Mesodermal cell (in vitro differentiated cells): ENCODE measurements at regions not wholly inside any gene's neighbourhood (a gene's known extent, or its start where the extent isn't known, plus 50 kb on each side); places are given as distances from the start of the nearest gene placed in this dataset.

Experiments used
- H3K27ac ChIP-seq: 2 replicates; pipeline ENCODE4 v1.7.0; 2013; ENCODE audit warnings: mild to moderate bottlenecking, low read depth, low read length, moderate library complexity; ENCODE audit not compliant: severe bottlenecking
- H3K36me3 ChIP-seq: 2 replicates; pipeline ENCODE4 v1.7.1; 2013; ENCODE audit warnings: mild to moderate bottlenecking, low read length, moderate library complexity; ENCODE audit not compliant: control insufficient read depth, insufficient read depth
- H3K4me1 ChIP-seq: one replicate; pipeline ENCODE4 v1.7.1; 2013; ENCODE audit warnings: mild to moderate bottlenecking, low read length; ENCODE audit not compliant: insufficient read depth, control insufficient read depth, poor library complexity, severe bottlenecking
- H3K4me3 ChIP-seq: 2 replicates; pipeline ENCODE4 v1.7.0; 2013; ENCODE audit warnings: low read length, control low read depth, mild to moderate bottlenecking; ENCODE audit not compliant: insufficient read depth, poor library complexity, severe bottlenecking; ENCODE audit errors: extremely low read depth
- H3K9me3 ChIP-seq: 2 replicates; pipeline ENCODE4 v1.7.1; 2013; ENCODE audit warnings: mild to moderate bottlenecking, low read length, moderate library complexity; ENCODE audit not compliant: control insufficient read depth
- WGBS, 2 experiments: methylation state at CpG; one replicate each; pipeline ENCODE4 v1.1.5; 2013; ENCODE audit warnings: missing lambda C conversion rate in 2 of 2; ENCODE audit not compliant: insufficient coverage in 2 of 2; 5-methylcytosine and 5-hydroxymethylcytosine counted together

DNA sequence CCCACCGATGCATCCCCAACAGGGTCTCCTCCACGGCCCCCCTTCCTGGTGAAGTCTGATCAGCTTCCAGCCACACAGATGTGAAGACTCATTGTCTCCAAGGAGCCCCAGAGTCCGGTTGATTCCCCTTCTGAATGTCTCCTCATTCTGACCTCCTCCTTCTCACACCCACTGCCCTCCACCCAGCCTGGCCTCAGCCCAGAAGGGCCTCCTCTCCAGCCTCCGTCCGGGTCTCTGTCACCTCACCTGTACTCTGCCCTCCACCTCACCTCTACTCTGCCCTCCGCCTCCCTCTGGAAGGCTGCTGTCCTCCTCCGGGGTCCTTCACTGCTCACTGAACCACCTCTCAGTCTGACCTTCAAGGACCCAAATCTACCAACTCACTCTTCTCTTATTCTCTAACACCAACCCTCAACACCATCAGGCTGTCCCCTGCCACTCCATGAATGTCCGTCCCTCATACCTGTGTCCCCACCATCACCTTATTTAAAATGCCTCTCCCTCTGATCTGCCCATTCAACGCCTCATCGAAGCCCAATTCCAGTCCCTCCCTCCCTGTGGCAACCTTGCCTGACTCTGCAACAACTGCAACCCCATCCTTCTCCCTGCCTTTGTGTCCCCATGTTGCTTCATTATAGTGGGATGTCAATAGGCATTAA is 201.2 kb downstream of the TOMM20 start:
- Histone ChIP-seq H3K9me3 (no peaks in the 10 kb centered on the region), H3K27ac (no peak overlapping the region), H3K4me1 (peaks cover 31% of the 10 kb centered on the region), H3K36me3 (no peaks in the 10 kb centered on the region), H3K4me3 (no peak overlapping the region)
- whole genome bisulfite sequencing, 2 experiments = 95 to 96% methylated on average over 9 to 10 of the region's 10 CpGs

DNA sequence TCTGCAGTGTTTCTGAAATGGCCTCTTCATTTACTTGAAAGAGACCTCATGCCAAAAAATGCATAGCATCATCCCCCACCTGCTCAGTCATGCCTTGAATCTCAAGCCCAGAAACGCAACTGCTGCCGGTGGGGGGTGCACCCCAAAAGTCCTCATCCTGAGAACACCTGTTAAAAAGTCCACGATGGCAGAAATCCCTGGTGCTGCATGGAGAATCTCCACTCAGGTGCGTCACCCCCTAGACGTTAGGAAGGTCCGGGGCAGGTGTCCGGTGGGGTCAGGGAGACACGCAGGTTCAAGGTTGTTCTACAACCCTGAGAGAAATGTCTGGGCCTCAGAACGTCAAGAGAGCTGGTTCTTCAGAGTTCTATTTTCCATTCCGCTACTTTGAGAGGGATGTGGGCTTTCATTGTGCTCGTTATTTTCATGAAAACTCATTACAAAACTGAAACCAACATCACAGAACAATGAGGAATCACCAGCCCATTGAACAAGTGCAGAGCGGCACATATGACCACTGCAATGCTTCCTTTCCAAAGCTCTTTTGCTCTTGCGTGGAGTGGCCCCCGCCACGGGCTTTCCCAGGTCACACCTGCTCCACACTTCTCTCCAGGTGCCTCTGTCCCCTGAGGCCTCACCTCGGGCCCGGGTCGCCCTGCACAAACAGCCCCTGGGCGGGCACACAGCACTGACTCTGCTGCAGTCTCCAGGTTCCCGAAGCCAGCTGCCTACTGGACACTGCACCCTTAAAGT is 201.9 kb downstream of the TOMM20 start:
- H3K36me3 ChIP-seq = no peaks in the 10 kb centered on the region
- 87 to 90% methylated on average over 18 to 19 of the region's 20 CpGs for WGBS, 2 experiments

DNA sequence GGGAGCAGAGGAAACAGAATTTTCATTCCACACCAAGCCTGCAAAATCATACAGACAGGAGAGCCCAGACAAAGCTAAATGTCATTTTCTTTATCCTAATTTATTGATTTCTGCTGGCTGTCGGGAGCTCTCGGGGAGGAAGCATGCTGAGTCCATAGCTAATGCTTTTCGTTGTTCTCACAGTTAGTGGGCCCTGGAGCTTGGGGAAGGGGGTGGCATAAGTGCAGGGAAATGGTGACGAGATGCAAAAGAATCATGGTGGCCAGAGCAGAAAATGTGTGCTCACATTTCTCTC is 202.4 kb downstream of the TOMM20 start:
- no peaks in the 10 kb centered on the region for H3K9me3 ChIP-seq
- H3K4me1 ChIP-seq = peaks cover 31% of the 10 kb centered on the region
- no peaks in the 10 kb centered on the region for H3K36me3 ChIP-seq
- no peak overlapping the region for H3K4me3 ChIP-seq
- WGBS, 2 experiments = 41 to 50% methylated on average over 2 to 4 of the region's 4 CpGs
- H3K27ac ChIP-seq = peak overlapping the region; percentile 86

More for the DNA sequence above, 201.9 kb downstream of the TOMM20 start:
- H3K27ac ChIP-seq = peak overlapping the region; percentile 86
- H3K4me3 ChIP-seq = no peak overlapping the region
- no peaks in the 10 kb centered on the region for H3K9me3 ChIP-seq
- H3K4me1 ChIP-seq = peaks cover 31% of the 10 kb centered on the region

DNA sequence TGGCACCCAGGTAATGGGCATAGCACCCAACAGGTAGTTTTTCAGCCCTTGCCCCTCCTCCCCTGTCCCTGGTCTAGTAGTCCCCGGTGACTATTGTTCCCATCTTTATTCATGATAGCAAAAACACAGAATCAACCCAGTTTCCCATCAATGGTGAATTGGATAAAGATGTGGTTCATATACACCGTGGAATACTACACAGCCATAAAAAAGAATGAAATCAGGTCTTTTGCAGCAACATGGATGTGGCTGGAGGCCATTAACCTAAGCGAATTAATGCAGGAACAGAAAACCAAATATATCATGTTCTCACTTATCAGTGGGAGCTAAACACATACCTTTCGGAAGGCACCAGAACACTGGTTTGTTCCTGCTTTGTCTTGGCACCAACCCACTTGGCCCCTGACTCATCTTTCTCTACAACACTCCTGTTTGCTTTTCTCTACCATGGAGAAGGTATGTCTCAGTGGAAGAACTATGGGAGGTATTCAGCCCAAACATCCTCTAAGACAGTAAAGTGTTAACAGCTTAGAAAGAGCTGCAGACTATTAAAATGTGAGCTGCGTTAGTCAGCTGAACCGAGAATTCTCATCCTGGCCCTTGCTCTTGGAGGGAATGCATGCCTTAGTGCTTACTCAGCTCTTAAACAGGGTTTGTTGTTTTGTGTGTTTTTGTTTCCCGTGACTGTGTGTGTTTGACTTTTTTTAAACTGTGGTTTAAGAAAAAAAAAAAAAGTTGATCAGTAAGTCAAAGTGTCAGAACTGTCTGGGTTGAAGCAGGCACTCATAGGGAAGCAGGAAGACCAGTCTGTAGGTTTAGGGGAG is 203.0 kb downstream of the TOMM20 start:
- peaks cover 31% of the 10 kb centered on the region for H3K4me1 ChIP-seq
- no peaks in the 10 kb centered on the region for H3K9me3 ChIP-seq
- no peak overlapping the region for H3K4me3 ChIP-seq
- no peaks in the 10 kb centered on the region for H3K36me3 ChIP-seq
- 39 to 76% methylated on average over 2 to 5 of the region's 7 CpGs for WGBS, 2 experiments
- H3K27ac ChIP-seq = peak overlapping the region; percentile 86

DNA sequence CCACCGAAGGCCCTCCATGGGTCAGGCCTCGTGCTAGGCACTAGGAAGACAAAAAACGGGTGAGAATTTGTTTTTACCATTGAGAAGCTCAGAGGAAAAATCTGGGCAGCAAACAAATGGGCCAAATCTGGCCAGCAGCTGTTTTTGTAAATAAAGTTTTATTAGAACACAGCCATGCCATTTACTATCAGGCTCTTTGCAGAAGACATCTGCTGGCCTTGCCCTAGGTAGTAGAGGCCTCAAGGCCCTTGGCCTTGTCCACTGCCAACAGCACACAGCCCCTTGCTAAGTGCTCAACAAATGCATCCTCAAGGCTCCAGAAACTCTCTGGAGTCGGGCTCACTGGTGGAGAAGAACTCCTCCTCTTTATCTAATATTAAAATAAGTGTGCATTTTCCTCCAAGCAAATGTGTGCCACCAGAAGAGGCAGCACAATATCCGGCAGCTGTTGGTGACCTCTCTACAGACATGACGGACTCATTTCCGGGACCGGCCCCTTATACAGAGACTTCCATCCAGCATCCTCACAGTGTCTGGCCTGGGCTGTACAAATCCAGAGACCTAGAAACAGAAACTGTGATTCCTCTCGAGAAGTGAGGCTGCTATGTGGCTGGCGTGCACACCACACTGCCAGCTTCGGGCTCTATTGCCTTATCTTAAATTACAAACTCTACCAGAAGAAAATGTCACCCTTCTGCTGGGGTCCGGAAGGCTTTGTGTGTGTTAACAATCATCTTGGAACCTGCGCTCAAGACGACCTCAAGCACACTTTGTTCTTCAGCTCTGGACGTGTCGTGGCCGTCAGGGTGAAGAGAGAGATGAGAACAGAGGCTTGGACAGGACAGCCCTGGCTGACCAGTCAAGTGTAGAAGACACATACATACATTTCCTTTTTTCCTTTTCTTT is 203.9 kb downstream of the TOMM20 start:
- H3K4me3 ChIP-seq = no peak overlapping the region
- H3K36me3 ChIP-seq = no peaks in the 10 kb centered on the region
- H3K9me3 ChIP-seq = no peaks in the 10 kb centered on the region
- H3K27ac ChIP-seq = peak overlapping the region; percentile 86
- peaks cover 31% of the 10 kb centered on the region for H3K4me1 ChIP-seq
- 89 to 93% methylated on average over 11 to 14 of the region's 17 CpGs for WGBS, 2 experiments

DNA sequence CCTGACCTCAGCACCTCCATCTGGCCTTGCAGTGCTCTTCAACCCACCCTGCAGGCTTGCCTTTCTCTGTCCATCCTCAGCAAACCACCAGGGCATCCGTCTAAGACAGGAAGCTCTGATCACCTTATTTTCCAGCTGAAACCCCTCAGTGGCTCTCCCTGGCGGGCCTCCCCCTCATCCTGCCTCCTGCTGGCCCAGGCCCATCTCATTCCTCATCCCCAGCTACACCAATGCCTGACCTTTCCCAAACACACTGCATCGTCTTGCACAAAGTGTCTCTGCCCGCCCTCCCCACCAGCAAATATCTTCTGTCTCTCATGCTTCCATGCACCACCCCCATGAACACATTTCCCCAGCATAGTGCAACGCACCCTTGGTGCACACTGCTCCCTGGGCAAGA is 205.0 kb downstream of the TOMM20 start:
- Histone ChIP-seq H3K9me3 (no peaks in the 10 kb centered on the region), H3K4me3 (no peak overlapping the region), H3K36me3 (no peaks in the 10 kb centered on the region), H3K4me1 (peaks cover 34% of the 10 kb centered on the region), H3K27ac (no peak overlapping the region)
- 87 to 89% methylated on average over 2 to 5 of the region's 5 CpGs for whole genome bisulfite sequencing, 2 experiments

DNA sequence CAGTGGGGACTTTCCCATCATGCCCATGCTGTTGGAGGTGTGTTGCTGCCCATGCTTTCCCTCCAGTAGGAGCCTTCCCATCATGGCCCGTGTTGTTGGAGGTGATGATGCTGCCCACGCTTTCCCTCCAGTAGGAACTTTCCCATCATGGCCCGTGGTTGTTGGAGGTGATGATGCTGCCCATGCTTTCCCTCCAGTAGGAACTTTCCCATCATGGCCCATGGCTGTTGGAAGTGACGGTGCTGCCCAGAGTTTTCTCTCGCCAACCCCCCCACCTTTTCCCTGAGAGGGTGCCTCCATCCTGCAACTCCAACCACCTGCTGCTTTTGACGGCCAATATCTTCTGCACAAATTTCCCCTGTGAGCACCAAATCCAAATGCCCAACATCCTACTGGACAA is 205.7 kb downstream of the TOMM20 start:
- Histone ChIP-seq H3K27ac (no peak overlapping the region), H3K4me3 (no peak overlapping the region), H3K4me1 (peaks cover 34% of the 10 kb centered on the region), H3K9me3 (no peaks in the 10 kb centered on the region), H3K36me3 (no peaks in the 10 kb centered on the region)
- WGBS, 2 experiments = 96 to 97% methylated on average over 5 to 6 of the region's 6 CpGs

DNA sequence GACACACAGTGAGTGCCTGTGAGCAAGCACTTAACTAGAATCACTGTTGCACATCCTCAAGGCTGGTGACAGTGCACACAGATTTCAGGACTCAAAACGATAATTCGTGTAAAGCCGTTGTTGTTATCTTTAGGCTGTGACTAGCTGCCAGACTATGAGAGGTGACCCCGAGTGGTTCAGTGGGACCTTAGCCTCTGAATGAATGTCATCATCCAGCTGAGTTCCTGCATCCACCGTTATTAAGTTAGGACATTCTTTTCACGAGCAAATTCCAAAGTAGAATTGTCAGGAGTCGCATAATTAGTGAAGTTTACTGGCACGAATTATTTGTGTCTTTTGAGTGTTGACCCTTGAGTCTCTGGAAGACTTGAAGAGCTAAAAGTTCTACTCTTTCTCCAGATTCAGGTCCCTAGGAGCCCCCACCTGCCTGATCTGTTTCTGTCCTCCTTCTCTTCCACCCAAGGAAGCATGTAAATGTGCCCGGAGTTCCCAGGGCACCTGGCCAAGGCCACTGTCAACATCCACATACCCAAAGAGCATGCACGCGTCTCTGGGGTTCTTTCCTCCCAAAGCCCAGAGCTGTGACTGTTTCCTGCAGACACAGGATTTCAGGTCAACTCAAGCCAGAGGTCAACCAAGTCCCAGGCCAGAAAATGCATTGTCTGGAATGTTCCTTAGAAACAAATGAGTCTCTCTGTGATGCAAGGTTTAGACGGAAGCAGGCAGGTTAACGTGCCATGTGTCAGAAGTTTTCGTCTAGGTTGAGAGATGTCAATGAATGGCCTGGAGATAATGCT is 207.2 kb downstream of the TOMM20 start:
- Histone ChIP-seq H3K9me3 (no peaks in the 10 kb centered on the region), H3K4me3 (no peak overlapping the region), H3K4me1 (peaks cover 20% of the 10 kb centered on the region), H3K36me3 (no peaks in the 10 kb centered on the region), H3K27ac (no peak overlapping the region)
- 90 to 92% methylated on average over 12 to 13 of the region's 14 CpGs for WGBS, 2 experiments

DNA sequence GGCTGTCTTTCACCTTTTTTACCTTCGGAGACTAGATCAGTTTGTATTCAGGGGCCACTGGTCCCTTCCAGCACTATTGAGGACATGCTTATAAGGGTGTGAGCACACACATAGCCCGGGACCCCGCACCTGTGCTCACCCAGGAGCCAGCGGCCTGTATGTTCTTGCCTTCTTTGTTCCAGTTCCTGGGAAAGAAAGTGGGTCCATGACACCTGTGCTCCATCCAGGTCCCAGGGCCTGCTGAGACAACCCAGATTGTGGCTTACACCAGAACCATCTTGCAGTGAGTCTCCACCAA is 207.8 kb downstream of the TOMM20 start:
- Histone ChIP-seq H3K4me3 (no peak overlapping the region), H3K9me3 (no peaks in the 10 kb centered on the region), H3K4me1 (peaks cover 15% of the 10 kb centered on the region), H3K27ac (no peak overlapping the region), H3K36me3 (no peaks in the 10 kb centered on the region)
- 73 to 75% methylated on average over 4 of the region's 4 CpGs for WGBS, 2 experiments
